NB4 (cell line): ENCODE measurements at regions not wholly inside any gene's neighbourhood (a gene's known extent, or its start where the extent isn't known, plus 50 kb on each side); places are given as distances from the start of the nearest gene placed in this dataset.

Experiments
- POLR2A ChIP-seq: IDR thresholded peaks from 2 replicates; pipeline ENCODE4 v1.6.1; 2011; ENCODE audit warnings: mild to moderate bottlenecking; ENCODE audit not compliant: insufficient read length; ENCODE audit errors: extremely low read depth
- TF ChIP-seq, protein P1 (sequence below): IDR thresholded peaks from one replicate; pipeline ENCODE4 v1.5.1; 2012; ENCODE audit warnings: low read depth, low read length
- TF ChIP-seq, protein P2 (sequence below): IDR thresholded peaks from 2 replicates; pipeline ENCODE4 v1.6.1; 2011; ENCODE audit warnings: low read depth, low read length

DNA sequence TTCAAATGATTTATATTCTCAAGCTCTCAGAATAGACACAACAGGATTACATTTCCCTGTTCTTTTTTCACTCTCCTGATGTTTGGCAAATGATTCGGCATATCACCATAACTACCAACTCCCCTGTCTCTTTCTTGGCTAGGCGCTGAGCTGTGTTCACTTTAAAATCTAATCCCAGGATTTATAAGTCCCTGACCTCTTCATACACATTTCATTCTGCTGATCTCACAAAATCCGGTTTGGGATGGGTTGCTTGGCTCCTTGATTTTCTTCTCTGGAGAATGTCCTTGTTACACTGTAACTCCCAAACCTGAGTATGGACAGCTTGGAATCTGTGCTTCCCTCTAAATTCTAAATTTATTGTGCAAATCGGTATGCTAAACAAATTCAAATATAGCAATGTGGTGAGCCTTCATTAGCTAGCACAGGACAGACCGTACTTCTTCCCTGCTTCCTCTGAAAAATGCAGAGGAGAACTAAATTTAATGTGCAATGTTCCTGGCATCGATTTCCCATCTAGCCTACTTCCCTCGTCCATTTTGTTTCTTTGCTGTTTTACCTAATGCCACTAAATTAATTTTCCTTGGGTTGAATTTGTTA lies 858.5 kb upstream of the FAT3 start:
- TF ChIP-seq, protein P1, sequence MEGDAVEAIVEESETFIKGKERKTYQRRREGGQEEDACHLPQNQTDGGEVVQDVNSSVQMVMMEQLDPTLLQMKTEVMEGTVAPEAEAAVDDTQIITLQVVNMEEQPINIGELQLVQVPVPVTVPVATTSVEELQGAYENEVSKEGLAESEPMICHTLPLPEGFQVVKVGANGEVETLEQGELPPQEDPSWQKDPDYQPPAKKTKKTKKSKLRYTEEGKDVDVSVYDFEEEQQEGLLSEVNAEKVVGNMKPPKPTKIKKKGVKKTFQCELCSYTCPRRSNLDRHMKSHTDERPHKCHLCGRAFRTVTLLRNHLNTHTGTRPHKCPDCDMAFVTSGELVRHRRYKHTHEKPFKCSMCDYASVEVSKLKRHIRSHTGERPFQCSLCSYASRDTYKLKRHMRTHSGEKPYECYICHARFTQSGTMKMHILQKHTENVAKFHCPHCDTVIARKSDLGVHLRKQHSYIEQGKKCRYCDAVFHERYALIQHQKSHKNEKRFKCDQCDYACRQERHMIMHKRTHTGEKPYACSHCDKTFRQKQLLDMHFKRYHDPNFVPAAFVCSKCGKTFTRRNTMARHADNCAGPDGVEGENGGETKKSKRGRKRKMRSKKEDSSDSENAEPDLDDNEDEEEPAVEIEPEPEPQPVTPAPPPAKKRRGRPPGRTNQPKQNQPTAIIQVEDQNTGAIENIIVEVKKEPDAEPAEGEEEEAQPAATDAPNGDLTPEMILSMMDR = no peak
- no peak for TF ChIP-seq POLR2A
- TF ChIP-seq, protein P2, sequence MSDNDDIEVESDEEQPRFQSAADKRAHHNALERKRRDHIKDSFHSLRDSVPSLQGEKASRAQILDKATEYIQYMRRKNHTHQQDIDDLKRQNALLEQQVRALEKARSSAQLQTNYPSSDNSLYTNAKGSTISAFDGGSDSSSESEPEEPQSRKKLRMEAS = no peak
